Lower leg skin (tissue), 3 donors: ENCODE measurements at regions not wholly inside any gene's neighbourhood (a gene's known extent, or its start where the extent isn't known, plus 50 kb on each side); places are given as distances from the start of the nearest gene placed in this dataset.

Experiments
- CTCF ChIP-seq, 3 donors: fragments of 450-650 bp; IDR thresholded peaks; one replicate each; pipeline ENCODE4 v1.5.1; 2016; ENCODE audit warnings: antibody characterized with exemption in 3 of 3, mild to moderate bottlenecking in 3 of 3, moderate library complexity in 2 of 3
- POLR2A ChIP-seq, 2 donors: fragments of 450-650 bp; IDR thresholded peaks; one replicate each; pipeline ENCODE4 v1.6.1; 2016 to 2017; ENCODE audit warnings: antibody characterized with exemption in 2 of 2, mild to moderate bottlenecking in 1 of 2, moderate library complexity in 1 of 2

GRCh38 chr9:108746864-108747263 lies 108.9 kb downstream of the ACTL7B start:
- no peak for TF ChIP-seq CTCF (IDR thresholded peaks at IDR 0.05)
- TF ChIP-seq POLR2A (IDR thresholded peaks at IDR 0.05), result no peak
